ENCODE measurements at regions not wholly inside any gene's neighbourhood (a gene's known extent, or its start where the extent isn't known, plus 50 kb on each side); places are given as distances from the start of the nearest gene placed in this dataset.
"Not testable (repeated sequence)": the region's sequence is repeated elsewhere in the genome, so short reads cannot be mapped to it uniquely, and the experiment has no call there.

GRCh38 chr4:112002248-112002661 lies 143.0 kb upstream of the FAM241A start:
- no peak for DNase-seq (ENCODE audit: low spot score)

GRCh38 chr4:112003231-112003907 lies 141.9 kb upstream of the FAM241A start:
- DNase-seq (ENCODE audit: low spot score): no peak

GRCh38 chr4:112005027-112005426 lies 140.2 kb upstream of the FAM241A start:
- DNase-seq (ENCODE audit: low spot score): no peak

GRCh38 chr4:112007391-112007790 lies 137.9 kb upstream of the FAM241A start:
- no peak for DNase-seq (ENCODE audit: low spot score)

- no peak for DNase-seq (ENCODE audit: low spot score)
Measured at GRCh38 chr4:112015960-112016359, 129.3 kb upstream of the FAM241A start.

GRCh38 chr4:112023402-112023950 lies 121.8 kb upstream of the FAM241A start:
- no peak for DNase-seq (ENCODE audit: low spot score)

- no peak for DNase-seq (ENCODE audit: low spot score)
Measured at GRCh38 chr4:112026058-112026457, 119.2 kb upstream of the FAM241A start.

GRCh38 chr4:112029771-112030171 lies 115.5 kb upstream of the FAM241A start:
- DNase-seq (ENCODE audit: low spot score): peak; percentile 4

GRCh38 chr4:112031712-112032328 lies 113.4 kb upstream of the FAM241A start:
- peak; percentile 48 for DNase-seq (ENCODE audit: low spot score)

GRCh38 chr4:112036886-112037285 lies 108.4 kb upstream of the FAM241A start:
- DNase-seq (ENCODE audit: low spot score): no peak

GRCh38 chr4:112038861-112039260 lies 106.4 kb upstream of the FAM241A start:
- DNase-seq (ENCODE audit: low spot score): no peak

GRCh38 chr4:112049119-112049518 lies 96.1 kb upstream of the FAM241A start:
- not testable (repeated sequence) for DNase-seq (ENCODE audit: low spot score)

- no peak for DNase-seq (ENCODE audit: low spot score)
Measured at GRCh38 chr4:112053825-112054350, 91.4 kb upstream of the FAM241A start.

- no peak for DNase-seq (ENCODE audit: low spot score)
Measured at GRCh38 chr4:112055100-112055499, 90.2 kb upstream of the FAM241A start.

- DNase-seq (ENCODE audit: low spot score): no peak
Measured at GRCh38 chr4:112057470-112057869, 87.8 kb upstream of the FAM241A start.

GRCh38 chr4:112058433-112058832 lies 86.8 kb upstream of the FAM241A start:
- DNase-seq (ENCODE audit: low spot score): no peak

- peak; percentile 20 for DNase-seq (ENCODE audit: low spot score)
Measured at GRCh38 chr4:112060212-112060611, 85.0 kb upstream of the FAM241A start.

GRCh38 chr4:112061207-112061817 lies 83.9 kb upstream of the FAM241A start:
- no peak for DNase-seq (ENCODE audit: low spot score)

GRCh38 chr4:112063260-112063659 lies 82.0 kb upstream of the FAM241A start:
- no peak for DNase-seq (ENCODE audit: low spot score)

GRCh38 chr4:112069110-112069509 lies 76.1 kb upstream of the FAM241A start:
- DNase-seq (ENCODE audit: low spot score): no peak

- no peak for DNase-seq (ENCODE audit: low spot score)
Measured at GRCh38 chr4:112073181-112073580, 72.1 kb upstream of the FAM241A start.

GRCh38 chr4:112075129-112075753 lies 70.0 kb upstream of the FAM241A start:
- peak; percentile 52 for DNase-seq (ENCODE audit: low spot score)
